H9 (cell line): ENCODE measurements at regions not wholly inside any gene's neighbourhood (a gene's known extent, or its start where the extent isn't known, plus 50 kb on each side); places are given as distances from the start of the nearest gene placed in this dataset.

ENCODE experiments used
- DNase-seq: peaks from one replicate; pipeline ENCODE4 v3.0.0-alpha.2; 2017
- H2AFZ ChIP-seq: one replicate; pipeline ENCODE4 v1.6.1; 2013; ENCODE audit warnings: mild to moderate bottlenecking, low read length, control low read depth, moderate library complexity
- H2AK5ac ChIP-seq: 2 replicates; pipeline ENCODE4 v1.6.1; 2013; ENCODE audit warnings: low read length, control low read depth, mixed read lengths; ENCODE audit not compliant: insufficient read length
- H2BK120ac ChIP-seq: one replicate; pipeline ENCODE4 v1.6.1; 2013; ENCODE audit warnings: low read depth, mild to moderate bottlenecking, low read length, control low read depth, inconsistent platforms; ENCODE audit not compliant: poor library complexity, severe bottlenecking
- H2BK12ac ChIP-seq: 2 replicates; pipeline ENCODE4 v1.6.1; 2013; ENCODE audit warnings: low read length, control low read depth, mixed read lengths, low read depth; ENCODE audit not compliant: insufficient read length
- H2BK15ac ChIP-seq: 2 replicates; pipeline ENCODE4 v1.6.1; 2013; ENCODE audit warnings: low read depth, low read length, control low read depth
- H2BK20ac ChIP-seq: one replicate; pipeline ENCODE4 v1.6.1; 2013; ENCODE audit warnings: low read depth, mild to moderate bottlenecking, low read length, control low read depth, inconsistent platforms; ENCODE audit not compliant: poor library complexity, severe bottlenecking
- H2BK5ac ChIP-seq: 2 replicates; pipeline ENCODE4 v1.6.1; 2013; ENCODE audit warnings: low read length, control low read depth, mixed read lengths; ENCODE audit not compliant: insufficient read length
- H3K14ac ChIP-seq: 2 replicates; pipeline ENCODE4 v1.6.1; 2013; ENCODE audit warnings: low read length, control low read depth; ENCODE audit not compliant: insufficient read depth
- H3K18ac ChIP-seq: 2 replicates; pipeline ENCODE4 v1.6.1; 2013; ENCODE audit warnings: low read depth, mild to moderate bottlenecking, mixed read lengths, low read length, control low read depth; ENCODE audit not compliant: insufficient read length
- H3K23ac ChIP-seq: 2 replicates; pipeline ENCODE4 v1.6.1; 2013; ENCODE audit warnings: low read length, control low read depth, mixed read lengths, low read depth; ENCODE audit not compliant: insufficient read length
- H3K23me2 ChIP-seq: 2 replicates; pipeline ENCODE4 v1.6.1; 2013; ENCODE audit warnings: low read depth, mild to moderate bottlenecking, mixed read lengths, low read length, control low read depth; ENCODE audit not compliant: insufficient read length, poor library complexity, severe bottlenecking
- H3K27ac ChIP-seq: 2 replicates; pipeline ENCODE4 v1.5.1; 2013; ENCODE audit warnings: low read length, control low read depth, mixed read lengths, low read depth; ENCODE audit not compliant: insufficient read length
- H3K27me3 ChIP-seq: 2 replicates; pipeline ENCODE4 v1.6.1; 2013; ENCODE audit warnings: low read length, control low read depth, inconsistent platforms; ENCODE audit not compliant: insufficient read depth
- H3K4ac ChIP-seq: 2 replicates; pipeline ENCODE4 v1.6.1; 2013; ENCODE audit warnings: low read depth, mild to moderate bottlenecking, control low read depth, inconsistent platforms, low read length, moderate library complexity
- H3K4me1 ChIP-seq: 2 replicates; pipeline ENCODE4 v1.6.1; 2013; ENCODE audit warnings: low read length, control low read depth, inconsistent platforms; ENCODE audit not compliant: insufficient read depth
- H3K4me2 ChIP-seq: 2 replicates; pipeline ENCODE4 v1.6.1; 2013; ENCODE audit warnings: low read length, control low read depth, mixed read lengths; ENCODE audit not compliant: insufficient read length, insufficient read depth
- H3K56ac ChIP-seq: 2 replicates; pipeline ENCODE4 v1.6.1; 2013; ENCODE audit warnings: low read depth, mild to moderate bottlenecking, mixed read lengths, low read length, control low read depth; ENCODE audit not compliant: insufficient read length
- H3K79me1 ChIP-seq: 2 replicates; pipeline ENCODE4 v1.6.1; 2013; ENCODE audit warnings: low read depth, mild to moderate bottlenecking, moderate library complexity, low read length, control low read depth, inconsistent platforms; ENCODE audit not compliant: insufficient read depth, poor library complexity, severe bottlenecking
- H3K79me2 ChIP-seq: 2 replicates; pipeline ENCODE4 v1.6.1; 2013; ENCODE audit warnings: low read length, control low read depth, inconsistent platforms; ENCODE audit not compliant: insufficient read depth
- H3K9ac ChIP-seq: 2 replicates; pipeline ENCODE4 v1.6.1; 2013; ENCODE audit warnings: low read length, control low read depth, mixed read lengths; ENCODE audit not compliant: insufficient read length; ENCODE audit errors: extremely low read depth
- H3K9me3 ChIP-seq: one replicate; pipeline ENCODE4 v1.6.1; 2013; ENCODE audit warnings: low read depth, low read length, inconsistent platforms; ENCODE audit not compliant: control insufficient read depth
- H3T11ph ChIP-seq: one replicate; pipeline ENCODE4 v1.6.1; 2013; ENCODE audit warnings: mild to moderate bottlenecking, low read length, control low read depth, inconsistent platforms
- H4K20me1 ChIP-seq: one replicate; pipeline ENCODE4 v1.6.1; 2013; ENCODE audit not compliant: control insufficient read depth, insufficient read length, insufficient read depth
- H4K5ac ChIP-seq: 2 replicates; pipeline ENCODE4 v1.6.1; 2013; ENCODE audit warnings: low read depth, mild to moderate bottlenecking, mixed read lengths, low read length, control low read depth; ENCODE audit not compliant: insufficient read length
- H4K8ac ChIP-seq: replicated peaks from 2 replicates; pipeline ENCODE4 v1.6.1; 2013; ENCODE audit warnings: low read length, control low read depth, mixed read lengths, low read depth; ENCODE audit not compliant: insufficient read length
- H4K91ac ChIP-seq: 2 replicates; pipeline ENCODE4 v1.6.1; 2013; ENCODE audit warnings: low read depth, mild to moderate bottlenecking, moderate library complexity, mixed read lengths, low read length, control low read depth; ENCODE audit not compliant: insufficient read length
- H3K27ac Mint-ChIP-seq, 3 experiments: 2 replicates in 2 of 3; 3 replicates in 1 of 3; pipeline ENCODE4 v1.8.0; 2020 to 2021; ENCODE audit warnings: mixed read lengths in 3 of 3, mild to moderate bottlenecking in 1 of 3, moderate library complexity in 1 of 3
- H3K27me3 Mint-ChIP-seq: 2 replicates; pipeline ENCODE4 v1.8.0; 2021; ENCODE audit warnings: low read depth, mild to moderate bottlenecking, moderate library complexity, mixed read lengths
- H3K36me3 Mint-ChIP-seq, 3 experiments: 2 replicates in 2 of 3; 3 replicates in 1 of 3; pipeline ENCODE4 v1.8.0; 2020 to 2021; ENCODE audit warnings: low read depth in 3 of 3, mixed read lengths in 3 of 3; ENCODE audit not compliant: insufficient read depth in 1 of 3
- H3K4me1 Mint-ChIP-seq, 2 experiments: 2 replicates each; pipeline ENCODE4 v1.8.0; 2020; ENCODE audit warnings: mixed read lengths in 2 of 2
- H3K4me3 Mint-ChIP-seq, 2 experiments: 2 replicates in 1 of 2; 3 replicates in 1 of 2; pipeline ENCODE4 v1.8.0; 2020 to 2021; ENCODE audit warnings: mild to moderate bottlenecking in 2 of 2, mixed read lengths in 2 of 2, moderate library complexity in 1 of 2
- H3K9me3 Mint-ChIP-seq, 2 experiments: 2 replicates in 1 of 2; 3 replicates in 1 of 2; pipeline ENCODE4 v1.8.0; 2020; ENCODE audit warnings: mild to moderate bottlenecking in 2 of 2, mixed read lengths in 2 of 2, moderate library complexity in 1 of 2
- WGBS: extraction: QIAGEN DNeasy Blood & Tissue Kit; methylation state at CpG from one replicate; pipeline ENCODE4 v1.1.7; 2013; ENCODE audit warnings: missing lambda C conversion rate, low lambda C conversion rate, mixed read lengths; ENCODE audit not compliant: insufficient read length; ENCODE audit errors: extremely low coverage; 5-methylcytosine and 5-hydroxymethylcytosine counted together
- TF ChIP-seq, protein P1 (sequence below): fragments of 200-600 bp; sonication (generic); conservative IDR thresholded peaks from 3 replicates; pipeline ENCODE4 v1.8.0; 2021; ENCODE audit warnings: antibody characterized with exemption, mild to moderate bottlenecking

DNA sequence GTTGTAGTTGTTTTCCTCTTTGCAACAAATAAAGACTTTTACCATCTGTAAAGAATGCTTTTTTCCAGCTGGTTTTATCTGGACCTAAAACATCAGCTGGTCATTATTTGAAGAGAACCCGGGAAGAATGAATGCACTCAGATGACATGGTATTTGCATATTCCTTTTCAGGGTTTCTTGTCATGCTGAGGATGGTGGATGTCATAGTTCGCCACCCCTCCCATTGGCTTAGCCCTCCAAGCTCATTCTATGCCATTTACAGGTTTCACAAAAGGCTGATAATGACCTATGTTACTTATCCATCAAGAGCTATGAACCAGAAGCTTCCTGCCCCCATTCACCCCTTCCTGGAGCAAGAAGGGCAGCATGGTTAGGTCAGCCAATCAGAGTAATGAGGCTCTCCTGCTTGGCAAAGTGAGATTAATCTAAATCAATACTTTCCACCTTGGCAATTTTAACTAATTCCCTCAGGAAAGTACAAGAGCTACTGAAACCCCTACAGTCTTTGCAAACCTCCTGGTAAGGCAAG lies 440.5 kb upstream of the TLE4 start:
- Mint-ChIP-seq H3K36me3 (no peaks in the 10 kb centered on the region), H3K27me3 (no peaks in the 10 kb centered on the region; the same call in 1 of the 2 replicates), H3K9me3 (no peaks in the 10 kb centered on the region), H3K27ac (no peak overlapping the region), H3K4me1 (peaks cover 17 to 22% of the 10 kb centered on the region in 2 experiments), H3K4me3 (no peak overlapping the region)
- Histone ChIP-seq H3K9me3 (no peaks in the 10 kb centered on the region), H4K5ac (no peak overlapping the region), H2BK5ac (no peak overlapping the region), H2AK5ac (no peak overlapping the region), H3K4ac (no peak overlapping the region), H2BK120ac (no peak overlapping the region), H4K20me1 (no peaks in the 10 kb centered on the region), H3K27ac (no peak overlapping the region), H4K91ac (no peak overlapping the region), H2BK12ac (no peak overlapping the region), H3K23ac (no peak overlapping the region), H3K14ac (no peak overlapping the region), H3K4me1 (peaks cover 2% of the 10 kb centered on the region; the same call in 1 of the 2 replicates), H3K18ac (no peak overlapping the region), H2BK15ac (no peak overlapping the region), H4K8ac (no peak overlapping the region), H3T11ph (no peak overlapping the region), H3K9ac (no peak overlapping the region), H2AFZ (no peak overlapping the region), H3K27me3 (no peaks in the 10 kb centered on the region), H3K56ac (no peak overlapping the region), H3K4me2 (no peak overlapping the region), H2BK20ac (no peak overlapping the region), H3K23me2 (no peaks in the 10 kb centered on the region), H3K79me2 (no peaks in the 10 kb centered on the region), H3K79me1 (no peaks in the 10 kb centered on the region)
- DNase-seq = no peak
- no CpG with 5 or more reads among the region's 2 CpGs for WGBS
- TF ChIP-seq, protein P1, sequence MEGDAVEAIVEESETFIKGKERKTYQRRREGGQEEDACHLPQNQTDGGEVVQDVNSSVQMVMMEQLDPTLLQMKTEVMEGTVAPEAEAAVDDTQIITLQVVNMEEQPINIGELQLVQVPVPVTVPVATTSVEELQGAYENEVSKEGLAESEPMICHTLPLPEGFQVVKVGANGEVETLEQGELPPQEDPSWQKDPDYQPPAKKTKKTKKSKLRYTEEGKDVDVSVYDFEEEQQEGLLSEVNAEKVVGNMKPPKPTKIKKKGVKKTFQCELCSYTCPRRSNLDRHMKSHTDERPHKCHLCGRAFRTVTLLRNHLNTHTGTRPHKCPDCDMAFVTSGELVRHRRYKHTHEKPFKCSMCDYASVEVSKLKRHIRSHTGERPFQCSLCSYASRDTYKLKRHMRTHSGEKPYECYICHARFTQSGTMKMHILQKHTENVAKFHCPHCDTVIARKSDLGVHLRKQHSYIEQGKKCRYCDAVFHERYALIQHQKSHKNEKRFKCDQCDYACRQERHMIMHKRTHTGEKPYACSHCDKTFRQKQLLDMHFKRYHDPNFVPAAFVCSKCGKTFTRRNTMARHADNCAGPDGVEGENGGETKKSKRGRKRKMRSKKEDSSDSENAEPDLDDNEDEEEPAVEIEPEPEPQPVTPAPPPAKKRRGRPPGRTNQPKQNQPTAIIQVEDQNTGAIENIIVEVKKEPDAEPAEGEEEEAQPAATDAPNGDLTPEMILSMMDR = no peak
